Bronchial epithelial cell (primary cell): ENCODE measurements at regions not wholly inside any gene's neighbourhood (a gene's known extent, or its start where the extent isn't known, plus 50 kb on each side); places are given as distances from the start of the nearest gene placed in this dataset.

Source experiments
- DNase-seq: peaks from one replicate; pipeline ENCODE4 v3.0.0-alpha.2; 2010; ENCODE audit warnings: low read depth
- FAIRE-seq: peaks from 2 replicates; lab custom pipeline; 2011; peaks lifted over from hg19 to GRCh38; lab: Jason Lieb, UNC
- H3K27me3 ChIP-seq: 2 replicates; pipeline ENCODE4 v1.5.1; 2011; ENCODE audit warnings: low read length; ENCODE audit not compliant: control insufficient read depth, insufficient read depth
- H3K36me3 ChIP-seq: 2 replicates; pipeline ENCODE4 v1.5.1; 2011; ENCODE audit warnings: low read length; ENCODE audit not compliant: control insufficient read depth, insufficient read depth
- H3K4me3 ChIP-seq: 2 replicates; pipeline ENCODE4 v1.5.1; 2011; ENCODE audit warnings: mild to moderate bottlenecking, low read depth, low read length, control low read depth
- TF ChIP-seq, protein P1 (sequence below): IDR thresholded peaks from 2 replicates; pipeline ENCODE4 v1.5.1; 2011; ENCODE audit warnings: mild to moderate bottlenecking, moderate library complexity, low read length, control low read depth, inconsistent platforms; ENCODE audit not compliant: insufficient read depth, severe bottlenecking

DNA sequence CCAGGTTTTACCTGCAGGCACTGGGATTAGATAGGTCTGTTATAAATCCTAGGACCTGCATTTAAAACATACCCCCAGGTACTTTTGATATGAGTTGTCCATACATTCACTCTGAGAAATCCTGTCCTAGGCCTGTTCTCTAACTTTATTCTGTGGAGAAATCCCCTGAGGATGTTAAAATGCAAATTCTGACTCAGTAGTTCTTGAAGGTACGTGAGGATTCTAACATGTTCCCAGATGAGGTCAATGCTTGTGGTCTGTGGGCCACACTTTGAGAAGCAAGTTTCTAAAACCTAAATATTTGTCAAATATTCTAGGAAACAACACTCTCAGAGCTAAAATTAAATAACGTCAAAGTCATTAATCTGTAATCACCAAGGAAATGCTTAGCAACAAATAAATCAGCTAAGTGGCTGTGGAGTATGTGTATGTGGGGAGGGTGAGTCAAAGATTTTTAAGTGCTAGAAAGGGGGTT is 101.3 kb upstream of the MAGEB16 start:
- FAIRE-seq (no peak), DNase-seq (peak; percentile 34)
- TF ChIP-seq, protein P1, sequence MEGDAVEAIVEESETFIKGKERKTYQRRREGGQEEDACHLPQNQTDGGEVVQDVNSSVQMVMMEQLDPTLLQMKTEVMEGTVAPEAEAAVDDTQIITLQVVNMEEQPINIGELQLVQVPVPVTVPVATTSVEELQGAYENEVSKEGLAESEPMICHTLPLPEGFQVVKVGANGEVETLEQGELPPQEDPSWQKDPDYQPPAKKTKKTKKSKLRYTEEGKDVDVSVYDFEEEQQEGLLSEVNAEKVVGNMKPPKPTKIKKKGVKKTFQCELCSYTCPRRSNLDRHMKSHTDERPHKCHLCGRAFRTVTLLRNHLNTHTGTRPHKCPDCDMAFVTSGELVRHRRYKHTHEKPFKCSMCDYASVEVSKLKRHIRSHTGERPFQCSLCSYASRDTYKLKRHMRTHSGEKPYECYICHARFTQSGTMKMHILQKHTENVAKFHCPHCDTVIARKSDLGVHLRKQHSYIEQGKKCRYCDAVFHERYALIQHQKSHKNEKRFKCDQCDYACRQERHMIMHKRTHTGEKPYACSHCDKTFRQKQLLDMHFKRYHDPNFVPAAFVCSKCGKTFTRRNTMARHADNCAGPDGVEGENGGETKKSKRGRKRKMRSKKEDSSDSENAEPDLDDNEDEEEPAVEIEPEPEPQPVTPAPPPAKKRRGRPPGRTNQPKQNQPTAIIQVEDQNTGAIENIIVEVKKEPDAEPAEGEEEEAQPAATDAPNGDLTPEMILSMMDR = no peak
- Histone ChIP-seq H3K27me3 (no peaks in the 10 kb centered on the region), H3K4me3 (no peak overlapping the region), H3K36me3 (no peaks in the 10 kb centered on the region)

DNA sequence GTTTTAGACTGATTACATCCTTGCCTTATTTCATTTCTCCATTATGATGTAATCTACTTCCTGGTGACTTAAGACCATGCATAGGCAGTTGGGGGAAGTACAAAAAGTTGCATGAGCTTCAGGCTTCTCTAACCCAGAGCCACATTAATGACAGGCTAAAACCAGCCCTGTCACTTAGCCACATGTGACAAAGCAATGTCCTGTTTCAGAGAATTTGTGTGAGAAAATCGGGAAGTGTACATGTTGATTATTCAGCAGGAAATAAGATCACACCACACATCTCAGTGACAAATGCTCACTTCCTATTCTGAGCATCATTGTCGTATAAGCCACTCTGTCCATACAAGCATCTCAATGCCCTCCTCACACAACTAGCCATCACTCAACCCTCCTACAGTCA is 98.5 kb upstream of the MAGEB16 start:
- no peak for FAIRE-seq
- Histone ChIP-seq H3K36me3 (no peaks in the 10 kb centered on the region), H3K27me3 (no peaks in the 10 kb centered on the region), H3K4me3 (no peak overlapping the region)
- TF ChIP-seq, protein P1 = no peak
- DNase-seq = no peak

DNA sequence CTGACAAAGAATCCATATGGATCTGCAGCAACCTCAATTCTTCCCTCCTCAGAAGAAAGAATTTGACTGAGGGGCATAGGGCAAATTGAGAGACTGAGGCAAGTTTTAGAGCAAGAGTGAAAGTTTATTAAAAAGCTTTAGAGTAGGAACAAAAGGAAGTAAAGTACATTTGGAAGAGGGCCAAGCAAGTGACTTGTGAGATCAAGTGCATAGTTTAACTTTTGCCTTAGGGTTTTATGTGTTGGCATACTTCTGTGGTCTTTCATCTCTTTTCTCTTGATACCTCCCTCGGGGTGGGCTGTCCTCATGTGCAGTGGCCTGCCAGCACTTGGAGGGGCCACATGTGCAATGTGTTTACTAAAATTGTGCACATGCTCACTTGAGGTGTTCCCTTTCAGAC is 98.0 kb upstream of the MAGEB16 start:
- FAIRE-seq = no peak
- TF ChIP-seq, protein P1 = no peak

DNA sequence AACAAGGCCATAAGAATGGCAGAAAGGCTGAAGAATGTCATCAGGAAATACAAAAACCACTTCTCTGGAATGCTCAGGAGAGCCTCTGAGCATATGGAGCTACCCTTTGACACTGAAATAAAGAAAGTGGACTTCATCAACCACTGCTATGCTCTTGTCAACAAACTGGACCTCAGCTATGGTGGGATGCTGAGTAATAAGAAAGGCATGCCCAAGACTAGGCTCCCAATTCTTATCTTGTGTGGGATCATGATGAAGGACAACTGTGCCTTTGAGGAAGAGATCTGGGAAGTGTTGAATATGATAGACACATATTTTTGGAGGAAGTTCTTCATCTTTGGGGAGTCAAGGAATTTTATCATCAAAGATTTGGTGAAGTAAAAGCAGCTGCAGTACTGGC is 86.9 kb upstream of the MAGEB16 start:
- TF ChIP-seq, protein P1 = no peak
- no peak for FAIRE-seq
- no peak for DNase-seq
- no peaks in the 10 kb centered on the region for H3K36me3 ChIP-seq
- H3K4me3 ChIP-seq = no peak overlapping the region
- no peaks in the 10 kb centered on the region for H3K27me3 ChIP-seq

More for the DNA sequence above, 98.0 kb upstream of the MAGEB16 start:
- no peak overlapping the region for H3K4me3 ChIP-seq
- peak; percentile 12 for DNase-seq
- no peaks in the 10 kb centered on the region for H3K27me3 ChIP-seq
- no peaks in the 10 kb centered on the region for H3K36me3 ChIP-seq

DNA sequence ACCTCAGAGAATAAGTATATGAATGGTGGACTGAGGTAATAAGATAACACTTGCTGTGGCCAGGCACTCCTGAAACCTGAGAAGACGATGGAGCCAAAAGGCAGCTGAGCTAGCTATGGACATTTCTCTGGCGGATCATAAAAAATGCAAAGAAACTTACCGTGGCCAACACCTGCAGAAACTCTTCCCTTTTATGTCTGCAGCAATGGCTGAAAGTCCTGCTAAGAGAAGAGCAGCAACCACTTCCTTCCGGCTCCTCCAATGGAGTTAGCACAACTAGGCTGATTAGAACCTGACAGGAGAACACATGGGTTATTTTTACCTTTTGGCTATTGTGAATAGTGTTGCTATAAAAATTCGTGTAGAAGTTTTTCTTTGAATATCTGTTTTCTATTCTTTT is 76.0 kb upstream of the MAGEB16 start:
- no peaks in the 10 kb centered on the region for H3K36me3 ChIP-seq
- TF ChIP-seq, protein P1 = no peak
- H3K4me3 ChIP-seq = no peak overlapping the region
- no peaks in the 10 kb centered on the region for H3K27me3 ChIP-seq
- no peak for DNase-seq
- FAIRE-seq = no peak

DNA sequence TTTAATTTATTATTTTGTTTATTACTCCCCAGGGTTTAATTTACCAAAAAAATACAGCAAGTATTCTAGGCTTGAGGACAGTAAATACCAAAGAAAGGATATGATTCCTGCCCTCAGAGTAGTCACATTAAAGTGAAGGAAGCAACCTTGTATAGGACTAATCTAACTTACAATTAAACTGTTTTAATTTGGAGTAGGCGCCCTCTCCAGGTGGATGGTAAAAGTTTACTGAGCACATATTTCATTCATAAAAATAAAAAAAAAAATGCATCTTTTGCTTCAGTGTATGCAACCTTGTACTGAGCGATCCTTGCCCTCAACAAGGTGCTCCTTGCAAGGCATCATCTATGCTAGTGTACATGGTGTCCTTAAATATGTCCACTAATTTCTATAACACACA is 72.0 kb upstream of the MAGEB16 start:
- H3K4me3 ChIP-seq = no peak overlapping the region
- FAIRE-seq = no peak
- H3K36me3 ChIP-seq = no peaks in the 10 kb centered on the region
- peak; percentile 24 for DNase-seq
- TF ChIP-seq, protein P1 = peak; percentile 30
- H3K27me3 ChIP-seq = no peaks in the 10 kb centered on the region
